HG03378 (cell line): ENCODE measurements at regions not wholly inside any gene's neighbourhood (a gene's known extent, or its start where the extent isn't known, plus 50 kb on each side); places are given as distances from the start of the nearest gene placed in this dataset.

Experiments
- ATAC-seq: cut with Tn5 transposase; IDR thresholded peaks from one replicate; pipeline ENCODE4 v1.9.1; 2021; ENCODE audit warnings: mild to moderate bottlenecking, moderate library complexity; ENCODE audit not compliant: unreplicated experiment

- ATAC-seq, result no peak
These were observed 268.6 kb upstream of the RAB6C start for GRCh38 chr2:129710670-129711495.

- ATAC-seq, result no peak
These were observed 267.4 kb upstream of the RAB6C start for GRCh38 chr2:129711816-129712675.

GRCh38 chr2:129712676-129712985 lies 266.8 kb upstream of the RAB6C start:
- no peak for ATAC-seq

GRCh38 chr2:129713337-129713736 lies 266.1 kb upstream of the RAB6C start:
- no peak for ATAC-seq

- no peak for ATAC-seq
These were observed 262.5 kb upstream of the RAB6C start for GRCh38 chr2:129716781-129717559.

- ATAC-seq, result no peak
These were observed 261.8 kb upstream of the RAB6C start for GRCh38 chr2:129717560-129718130.

- no peak for ATAC-seq
These were observed 260.1 kb upstream of the RAB6C start for GRCh38 chr2:129719335-129719734.

GRCh38 chr2:129720360-129720759 lies 259.1 kb upstream of the RAB6C start:
- ATAC-seq, result no peak

GRCh38 chr2:129720761-129721160 lies 258.7 kb upstream of the RAB6C start:
- no peak for ATAC-seq

- ATAC-seq, result no peak
These were observed 258.2 kb upstream of the RAB6C start for GRCh38 chr2:129721236-129721635.

- no peak for ATAC-seq
These were observed 257.6 kb upstream of the RAB6C start for GRCh38 chr2:129721846-129722245.

- ATAC-seq, result no peak
These were observed 257.0 kb upstream of the RAB6C start for GRCh38 chr2:129722306-129723019.

GRCh38 chr2:129723277-129724020 lies 256.0 kb upstream of the RAB6C start:
- ATAC-seq, result no peak

GRCh38 chr2:129724021-129724757 lies 255.3 kb upstream of the RAB6C start:
- ATAC-seq, result no peak

- ATAC-seq, result no peak
These were observed 253.2 kb upstream of the RAB6C start for GRCh38 chr2:129726216-129726615.

- ATAC-seq, result no peak
These were observed 252.2 kb upstream of the RAB6C start for GRCh38 chr2:129727286-129727685.

- ATAC-seq, result no peak
These were observed 251.2 kb upstream of the RAB6C start for GRCh38 chr2:129728035-129728972.

- no peak for ATAC-seq
These were observed 250.5 kb upstream of the RAB6C start for GRCh38 chr2:129729011-129729410.
